ENCODE measurements at regions not wholly inside any gene's neighbourhood (a gene's known extent, or its start where the extent isn't known, plus 50 kb on each side); places are given as distances from the start of the nearest gene placed in this dataset.
"Not testable (repeated sequence)": the region's sequence is repeated elsewhere in the genome, so short reads cannot be mapped to it uniquely, and the experiment has no call there.

- TF ChIP-seq, protein P1, sequence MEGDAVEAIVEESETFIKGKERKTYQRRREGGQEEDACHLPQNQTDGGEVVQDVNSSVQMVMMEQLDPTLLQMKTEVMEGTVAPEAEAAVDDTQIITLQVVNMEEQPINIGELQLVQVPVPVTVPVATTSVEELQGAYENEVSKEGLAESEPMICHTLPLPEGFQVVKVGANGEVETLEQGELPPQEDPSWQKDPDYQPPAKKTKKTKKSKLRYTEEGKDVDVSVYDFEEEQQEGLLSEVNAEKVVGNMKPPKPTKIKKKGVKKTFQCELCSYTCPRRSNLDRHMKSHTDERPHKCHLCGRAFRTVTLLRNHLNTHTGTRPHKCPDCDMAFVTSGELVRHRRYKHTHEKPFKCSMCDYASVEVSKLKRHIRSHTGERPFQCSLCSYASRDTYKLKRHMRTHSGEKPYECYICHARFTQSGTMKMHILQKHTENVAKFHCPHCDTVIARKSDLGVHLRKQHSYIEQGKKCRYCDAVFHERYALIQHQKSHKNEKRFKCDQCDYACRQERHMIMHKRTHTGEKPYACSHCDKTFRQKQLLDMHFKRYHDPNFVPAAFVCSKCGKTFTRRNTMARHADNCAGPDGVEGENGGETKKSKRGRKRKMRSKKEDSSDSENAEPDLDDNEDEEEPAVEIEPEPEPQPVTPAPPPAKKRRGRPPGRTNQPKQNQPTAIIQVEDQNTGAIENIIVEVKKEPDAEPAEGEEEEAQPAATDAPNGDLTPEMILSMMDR (IDR thresholded peaks at IDR 0.05; ENCODE audit: low read depth, low read length) = no peak
- DNase-seq (ENCODE audit: low read depth, low spot score) = no peak
- H3K4me3 ChIP-seq (ENCODE audit: low read depth, low read length) = no peak overlapping the region
- in situ Hi-C loops (cut with HindIII; ENCODE audit: low sequenced_read_pairs) = no loop called here
Observed at GRCh38 chr9:106487266-106487665, 375.7 kb upstream of the ZNF462 start.

- in situ Hi-C loops (cut with HindIII; ENCODE audit: low sequenced_read_pairs); DNase-seq (ENCODE audit: low read depth, low spot score); H3K4me3 ChIP-seq (ENCODE audit: low read depth, low read length): not testable (repeated sequence)
Observed at GRCh38 chr9:106492126-106492525, 370.8 kb upstream of the ZNF462 start.

DNA sequence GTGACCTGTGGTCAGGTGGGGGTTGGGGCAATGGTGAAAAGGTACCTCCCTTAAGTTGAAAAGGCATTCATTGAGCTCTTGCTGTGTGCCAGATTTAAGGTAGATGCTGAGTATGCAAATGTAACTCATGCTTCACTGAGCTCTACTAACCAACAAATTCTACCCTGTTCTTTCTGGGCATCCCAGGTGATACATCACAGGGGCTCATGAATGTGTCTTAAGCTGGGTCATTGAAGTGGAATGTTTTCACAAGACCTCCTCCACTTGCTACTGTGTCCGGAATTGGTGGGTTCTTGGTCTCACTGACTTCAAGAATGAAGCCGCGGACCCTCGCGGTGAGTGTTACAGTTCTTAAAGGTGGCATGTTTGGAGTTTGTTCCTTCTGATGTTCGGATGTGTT is 362.8 kb upstream of the ZNF462 start:
- in situ Hi-C loops (cut with HindIII; ENCODE audit: low sequenced_read_pairs) = no loop called here
- TF ChIP-seq, protein P1 (IDR thresholded peaks at IDR 0.05; ENCODE audit: low read depth, low read length) = no peak
- DNase-seq (ENCODE audit: low read depth, low spot score) = no peak
- no peak overlapping the region for H3K4me3 ChIP-seq (ENCODE audit: low read depth, low read length)

- DNase-seq (ENCODE audit: low read depth, low spot score); H3K4me3 ChIP-seq (ENCODE audit: low read depth, low read length); in situ Hi-C loops (cut with HindIII; ENCODE audit: low sequenced_read_pairs): not testable (repeated sequence)
Observed at GRCh38 chr9:106501210-106501609, 361.8 kb upstream of the ZNF462 start.

- no peak overlapping the region for H3K4me3 ChIP-seq (ENCODE audit: low read depth, low read length)
- DNase-seq (ENCODE audit: low read depth, low spot score) = no peak
- TF ChIP-seq, protein P1 (IDR thresholded peaks at IDR 0.05; ENCODE audit: low read depth, low read length) = no peak
- in situ Hi-C loops (cut with HindIII; ENCODE audit: low sequenced_read_pairs) = no loop called here
Observed at GRCh38 chr9:106502930-106503329, 360.0 kb upstream of the ZNF462 start.

DNA sequence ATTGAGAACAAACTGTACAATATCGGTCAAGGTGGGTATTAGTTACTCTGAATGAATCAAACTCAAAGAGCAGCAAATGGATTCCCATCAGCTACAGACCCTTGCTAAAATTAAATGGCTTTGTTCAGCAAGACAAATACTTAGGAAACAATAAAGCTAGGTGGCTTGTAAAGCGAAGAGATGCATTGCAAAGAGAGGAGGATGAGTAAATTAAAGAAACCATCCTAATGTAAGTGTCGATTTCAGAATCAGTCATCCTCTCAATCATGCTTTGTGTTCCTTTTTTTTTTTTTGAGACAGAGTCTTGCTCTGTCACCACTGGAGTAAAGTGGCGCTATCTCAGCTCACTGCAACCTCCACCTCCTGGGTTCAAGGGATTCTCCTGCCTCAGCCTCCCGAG is 359.2 kb upstream of the ZNF462 start:
- in situ Hi-C loops (cut with HindIII; ENCODE audit: low sequenced_read_pairs) = no loop called here
- TF ChIP-seq, protein P1 (IDR thresholded peaks at IDR 0.05; ENCODE audit: low read depth, low read length) = no peak
- H3K4me3 ChIP-seq (ENCODE audit: low read depth, low read length) = no peak overlapping the region
- DNase-seq (ENCODE audit: low read depth, low spot score) = no peak

DNA sequence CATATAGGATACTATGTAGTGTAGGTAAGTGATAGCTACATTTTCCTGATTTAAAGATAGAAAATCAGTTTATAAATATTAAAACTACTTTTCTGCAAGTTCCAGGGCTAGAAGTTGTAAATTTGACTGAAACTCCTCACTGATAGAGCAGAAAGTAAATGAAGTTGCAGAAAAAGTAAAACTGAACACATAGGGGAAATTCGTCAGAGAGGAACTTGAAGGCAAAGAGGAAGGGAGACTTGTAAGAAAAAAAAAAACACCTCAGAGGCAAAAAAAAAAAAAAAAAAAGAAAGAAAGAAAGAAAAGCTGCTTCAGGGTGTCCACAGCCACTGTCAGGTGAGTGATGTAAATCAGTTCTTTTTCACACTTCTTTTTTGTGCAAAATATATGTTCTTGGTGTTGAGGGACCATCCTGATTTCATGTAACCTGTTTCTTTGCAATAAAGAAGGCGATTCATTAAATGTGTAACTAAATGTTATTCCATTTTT is 336.2 kb upstream of the ZNF462 start:
- DNase-seq (ENCODE audit: low read depth, low spot score) = no peak
- no peak overlapping the region for H3K4me3 ChIP-seq (ENCODE audit: low read depth, low read length)
- TF ChIP-seq, protein P1 (IDR thresholded peaks at IDR 0.05; ENCODE audit: low read depth, low read length) = no peak
- in situ Hi-C loops (cut with HindIII; ENCODE audit: low sequenced_read_pairs) = no loop called here

- in situ Hi-C loops (cut with HindIII; ENCODE audit: low sequenced_read_pairs) = no loop called here
- no peak for DNase-seq (ENCODE audit: low read depth, low spot score)
- TF ChIP-seq, protein P1 (IDR thresholded peaks at IDR 0.05; ENCODE audit: low read depth, low read length) = no peak
- no peak overlapping the region for H3K4me3 ChIP-seq (ENCODE audit: low read depth, low read length)
Observed at GRCh38 chr9:106528158-106528557, 334.8 kb upstream of the ZNF462 start.

Measured in astrocyte of the spinal cord (primary cell).